HG03060 (cell line): ENCODE measurements at regions not wholly inside any gene's neighbourhood (a gene's known extent, or its start where the extent isn't known, plus 50 kb on each side); places are given as distances from the start of the nearest gene placed in this dataset.
"Not testable (repeated sequence)": the region's sequence is repeated elsewhere in the genome, so short reads cannot be mapped to it uniquely, and the experiment has no call there.

Experiments used
- ATAC-seq: cut with Tn5 transposase; IDR thresholded peaks from one replicate; pipeline ENCODE4 v1.9.1; 2021; ENCODE audit warnings: low read depth, moderate number of reproducible peaks; ENCODE audit not compliant: unreplicated experiment

DNA sequence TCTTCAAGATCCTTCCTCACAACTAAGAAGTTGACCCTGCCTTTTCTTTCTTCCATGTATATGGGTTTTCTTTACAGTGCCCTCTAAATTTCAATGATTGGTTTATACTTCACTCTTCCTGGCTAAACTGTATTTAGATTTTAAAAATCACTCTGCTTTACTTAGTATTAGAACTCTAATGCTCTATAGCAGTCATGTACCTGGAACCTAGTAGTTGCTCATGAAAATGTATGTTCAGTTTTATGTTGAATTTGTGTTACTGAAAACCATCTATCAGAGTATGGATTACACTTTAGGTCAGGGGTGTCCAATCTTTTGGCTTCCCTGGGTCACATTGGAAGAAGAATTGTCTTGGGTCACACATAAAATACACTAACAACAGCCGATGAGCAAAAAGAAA, 1024.3 kb downstream of the NR2F1-AS1 start:
- ATAC-seq: no peak

DNA sequence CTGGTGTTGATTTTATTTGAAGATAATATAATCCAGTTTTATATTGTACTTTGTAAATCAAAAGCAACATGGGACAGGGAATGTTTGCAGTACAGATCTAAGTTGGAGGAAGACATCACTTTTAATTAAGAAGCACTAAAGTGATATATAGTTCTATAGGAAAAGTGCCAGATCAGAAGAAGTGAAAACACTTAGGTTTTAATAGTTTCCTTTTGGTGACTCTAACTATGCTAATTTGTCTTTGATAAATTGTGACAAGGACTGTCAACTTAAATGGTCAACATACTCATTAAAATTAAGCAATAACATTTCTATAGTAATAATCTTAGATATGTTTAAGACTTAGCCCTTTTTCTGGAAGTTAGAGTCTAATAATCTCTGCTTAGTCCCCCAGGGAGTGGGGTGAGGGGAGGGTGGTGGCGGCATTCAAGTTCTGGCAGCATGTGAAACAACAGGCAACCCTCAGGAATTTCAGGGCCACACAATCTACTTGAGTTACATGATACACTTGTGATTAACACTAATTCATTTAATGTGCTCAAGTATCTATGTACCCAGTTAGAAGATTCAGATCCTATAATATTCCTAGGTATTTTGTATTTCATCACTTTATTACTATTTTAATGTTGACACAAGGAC, 1026.5 kb downstream of the NR2F1-AS1 start:
- no peak for ATAC-seq

DNA sequence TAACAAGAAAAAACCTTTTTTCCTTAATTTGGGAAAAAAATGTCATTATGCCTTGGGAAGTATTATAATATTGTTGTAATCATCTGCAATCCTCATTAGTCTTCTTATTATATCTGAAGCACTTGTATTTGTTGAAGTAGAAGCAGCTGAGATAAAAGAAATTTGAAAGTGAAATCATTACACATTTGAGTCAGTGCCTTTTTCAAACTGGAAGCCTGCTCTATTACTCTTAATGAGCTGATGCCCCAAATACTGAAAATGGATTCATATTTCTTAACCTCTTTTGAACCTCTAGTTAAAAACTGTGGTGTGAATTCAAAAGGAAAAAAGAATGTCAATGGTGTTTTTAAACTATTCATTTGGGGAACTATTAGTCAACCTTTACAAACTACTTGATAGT, 1027.7 kb downstream of the NR2F1-AS1 start:
- ATAC-seq: no peak

DNA sequence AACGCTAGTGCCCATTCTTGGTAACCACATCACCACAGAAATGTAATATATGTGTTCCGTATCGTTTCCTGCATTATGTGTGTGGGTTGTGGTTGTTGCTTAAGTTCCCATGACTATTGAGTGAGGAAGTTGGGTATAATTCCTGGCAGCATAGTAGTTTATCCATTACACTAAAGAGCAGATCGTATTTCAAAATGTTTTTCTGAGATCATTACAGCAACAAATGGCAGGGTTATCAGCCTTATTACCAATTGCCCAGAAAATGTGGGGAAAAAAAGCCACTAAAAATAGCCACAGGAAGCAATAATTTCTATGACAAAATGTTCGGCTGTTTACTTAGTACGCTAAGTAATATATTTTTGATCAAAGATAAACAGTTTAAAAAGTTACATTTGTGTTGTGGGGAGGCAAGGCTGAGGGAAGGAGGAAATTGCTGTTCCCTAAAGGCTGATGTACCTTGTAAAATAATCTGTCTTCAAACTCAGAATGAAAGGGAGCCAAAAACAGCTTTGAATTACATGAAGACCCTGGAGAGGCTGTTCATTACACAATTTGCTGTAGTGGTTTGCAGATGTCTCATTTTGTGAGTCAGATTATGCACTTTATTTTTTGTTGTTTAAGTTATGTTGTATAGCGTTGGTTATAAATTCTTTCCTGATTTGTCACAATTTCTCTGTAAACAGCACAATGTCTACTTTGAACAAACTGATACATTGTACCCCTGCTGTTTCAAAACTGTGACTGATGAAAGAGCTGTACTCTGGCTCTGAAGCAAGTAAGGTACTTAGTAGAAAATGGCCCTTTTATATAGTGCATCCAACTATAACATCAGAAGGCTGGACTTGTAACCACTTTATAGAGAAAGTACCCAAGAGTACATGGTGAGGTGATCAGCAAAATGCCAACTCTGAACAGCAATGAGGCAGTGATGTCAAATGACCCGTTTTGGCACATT, 1028.5 kb downstream of the NR2F1-AS1 start:
- no peak for ATAC-seq

DNA sequence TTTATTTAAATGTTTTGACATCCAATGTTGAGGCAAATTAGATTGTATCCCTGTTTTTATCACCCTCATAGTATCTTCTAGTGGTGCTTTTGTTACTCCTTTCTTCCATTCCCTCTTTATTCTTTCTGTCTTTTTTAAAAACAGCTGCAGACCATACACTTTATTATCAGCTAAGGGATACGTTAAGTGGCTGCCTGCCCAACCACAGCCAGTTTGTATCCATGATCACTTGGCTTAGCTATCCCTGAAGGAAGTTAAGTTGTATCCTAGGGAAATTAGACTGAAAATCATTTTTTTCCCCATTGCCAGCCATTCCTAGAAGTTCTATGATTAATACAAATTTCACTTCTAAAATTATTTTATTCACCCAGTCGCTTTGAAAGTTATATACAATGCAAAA, 1032.7 kb downstream of the NR2F1-AS1 start:
- no peak for ATAC-seq

DNA sequence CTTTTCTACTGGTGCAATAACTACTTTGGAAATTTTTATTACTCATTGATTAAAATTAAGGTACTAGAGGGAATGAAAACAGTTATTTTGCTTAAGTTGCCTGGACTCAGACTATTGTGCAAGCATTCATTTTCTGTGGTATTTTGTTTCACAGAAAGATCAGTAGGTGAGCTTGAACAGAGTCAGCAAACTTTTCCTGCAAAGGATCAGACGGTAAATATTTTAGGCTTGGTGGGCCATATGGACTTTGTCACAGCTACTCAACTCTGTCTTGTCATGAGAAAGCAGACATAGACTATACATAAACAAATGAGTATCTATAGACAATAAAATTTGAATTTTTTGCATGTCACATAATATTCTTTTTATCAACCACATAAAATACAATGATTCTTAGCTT, 1036.4 kb downstream of the NR2F1-AS1 start:
- ATAC-seq: no peak

DNA sequence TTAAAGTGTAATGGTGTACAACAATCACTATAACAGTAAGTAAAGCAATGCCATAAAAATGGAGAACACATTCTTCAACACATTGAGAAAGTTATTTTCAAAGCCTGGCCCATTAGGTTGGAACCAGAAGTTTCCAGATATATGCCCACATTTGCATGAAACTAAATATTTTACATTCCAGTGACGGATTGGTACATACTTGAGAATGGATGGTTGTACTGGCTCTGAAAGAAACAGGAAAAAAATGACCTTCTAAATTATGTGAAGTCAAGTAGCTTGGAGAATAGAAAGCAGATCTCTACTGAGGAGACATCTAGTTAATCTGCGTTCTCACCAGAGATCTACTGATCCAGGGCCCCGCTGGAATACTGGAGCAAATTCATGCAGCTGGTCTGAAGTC, 1037.0 kb downstream of the NR2F1-AS1 start:
- ATAC-seq: no peak

DNA sequence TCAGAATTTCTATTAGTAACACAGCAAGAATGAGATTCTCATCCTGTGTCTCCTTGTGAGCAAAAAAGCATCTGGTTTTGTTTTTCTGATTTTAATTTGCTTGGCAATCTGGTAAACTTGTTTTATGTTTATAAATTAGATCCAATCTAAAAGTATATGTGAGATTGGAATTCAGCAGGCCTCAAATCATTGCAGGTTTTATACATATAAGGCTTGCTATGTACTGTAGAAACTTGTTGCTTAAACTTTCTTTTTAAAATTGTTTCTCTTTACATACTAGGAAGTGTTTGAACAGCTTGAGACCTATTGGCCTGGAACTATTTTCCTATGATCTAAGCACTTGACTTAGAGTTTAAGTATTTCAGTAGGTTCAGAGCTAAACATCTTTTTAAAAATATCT, 1037.8 kb downstream of the NR2F1-AS1 start:
- ATAC-seq: no peak

DNA sequence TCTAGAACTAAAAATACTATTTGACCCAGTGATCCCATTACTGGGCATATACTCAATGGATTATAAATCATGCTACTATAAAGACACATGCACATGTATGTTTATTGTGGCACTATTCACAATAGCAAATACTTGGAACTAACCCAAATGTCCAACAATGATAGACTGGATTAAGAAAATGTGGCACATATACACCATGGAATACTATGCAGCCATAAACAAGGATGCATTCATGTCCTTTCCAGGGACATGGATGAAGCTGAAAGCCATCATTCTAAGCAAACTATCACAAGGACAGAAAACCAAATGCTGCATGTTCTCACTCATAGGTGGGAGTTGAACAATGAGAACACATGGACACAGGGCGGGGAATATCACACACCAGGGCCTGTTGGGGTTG, 1039.0 kb downstream of the NR2F1-AS1 start:
- not testable (repeated sequence) for ATAC-seq

DNA sequence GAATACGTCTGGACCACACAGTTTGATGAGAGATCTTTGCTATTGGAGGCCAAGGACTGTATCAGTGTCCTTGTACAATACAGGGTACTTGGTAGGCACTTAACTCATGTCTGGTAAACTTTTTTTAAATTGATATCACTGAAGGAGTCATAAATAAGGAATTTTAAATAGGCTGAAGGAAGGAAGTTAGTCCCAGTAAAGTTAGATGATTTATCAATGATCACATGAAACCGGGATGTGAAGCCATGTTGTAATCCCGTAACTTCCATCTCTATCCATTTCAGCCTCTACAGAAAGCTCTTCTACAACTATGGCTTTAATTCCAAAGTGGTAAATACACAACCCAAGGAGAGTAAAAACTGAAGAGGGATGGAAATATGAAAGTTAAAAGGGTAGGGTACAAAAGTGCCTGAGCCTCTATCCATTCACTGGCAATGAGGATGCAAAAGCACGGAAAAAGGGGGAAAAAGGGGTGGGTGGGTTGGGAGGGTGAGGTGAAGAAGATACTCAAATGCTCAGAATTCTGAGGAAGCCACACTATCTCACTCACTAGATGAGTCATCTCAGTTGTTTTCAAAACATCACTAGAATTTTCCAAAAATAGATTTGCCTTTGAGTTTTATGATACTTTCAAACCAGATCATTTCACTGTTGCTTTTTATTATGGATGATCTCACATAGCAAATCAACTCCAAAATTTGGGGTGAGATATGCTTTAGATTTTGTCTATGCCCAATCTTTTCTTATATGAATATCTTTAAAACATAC, 1053.5 kb downstream of the NR2F1-AS1 start:
- ATAC-seq: peak; percentile 74

DNA sequence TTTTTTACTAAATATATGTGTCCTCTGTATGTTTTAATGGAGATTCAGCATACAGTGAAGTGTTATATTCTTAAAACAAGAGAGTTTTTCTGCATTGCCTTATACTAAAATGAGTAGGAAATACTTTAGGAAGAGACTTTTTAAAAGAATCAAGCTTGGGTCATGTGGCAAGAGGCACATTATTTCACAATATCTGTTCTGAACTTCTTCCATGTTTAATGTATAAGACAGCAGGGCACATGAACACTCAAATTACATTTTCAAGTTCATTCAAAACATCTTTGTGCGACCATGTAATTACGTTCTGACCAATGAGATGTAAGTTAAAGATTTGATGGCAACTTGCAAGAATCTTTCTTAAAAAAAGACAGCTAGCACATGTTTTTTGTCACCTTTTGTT, 1055.9 kb downstream of the NR2F1-AS1 start:
- no peak for ATAC-seq

DNA sequence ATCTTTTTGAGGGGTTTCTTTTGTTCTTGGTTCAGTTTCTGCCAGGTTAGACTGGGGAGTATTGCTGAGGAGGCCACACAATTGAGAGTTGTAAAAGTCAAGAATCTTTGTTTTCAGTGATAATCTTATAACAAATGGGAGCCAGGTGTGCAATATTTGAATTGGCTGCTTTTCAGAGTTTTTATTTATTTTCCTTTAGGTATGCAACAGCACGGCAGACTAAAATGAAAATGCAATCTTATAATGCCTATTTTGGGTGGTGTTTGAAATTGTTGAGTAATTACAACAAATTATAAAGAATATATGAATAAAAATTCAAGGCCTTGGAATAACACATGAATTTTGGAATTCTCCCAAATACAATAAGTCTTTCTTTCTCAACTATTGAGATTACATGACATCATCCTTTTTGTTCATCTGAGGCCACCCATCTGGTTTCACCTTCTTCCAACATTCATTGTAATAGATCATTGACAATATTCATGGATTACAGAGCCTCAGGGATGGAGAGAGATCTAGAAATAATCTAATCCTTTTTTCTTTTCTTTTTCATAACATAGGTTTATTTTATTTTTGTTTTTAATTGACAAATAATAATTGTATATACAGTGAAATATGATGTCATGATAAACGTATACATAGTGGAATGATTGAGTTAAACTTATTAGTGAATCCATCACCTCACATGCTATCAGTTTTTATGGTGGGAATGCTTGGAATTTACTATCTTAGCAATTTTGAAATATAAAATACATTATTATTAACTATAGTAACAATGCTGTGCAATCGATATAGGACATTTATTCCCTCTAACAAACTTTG, 1061.0 kb downstream of the NR2F1-AS1 start:
- no peak for ATAC-seq

DNA sequence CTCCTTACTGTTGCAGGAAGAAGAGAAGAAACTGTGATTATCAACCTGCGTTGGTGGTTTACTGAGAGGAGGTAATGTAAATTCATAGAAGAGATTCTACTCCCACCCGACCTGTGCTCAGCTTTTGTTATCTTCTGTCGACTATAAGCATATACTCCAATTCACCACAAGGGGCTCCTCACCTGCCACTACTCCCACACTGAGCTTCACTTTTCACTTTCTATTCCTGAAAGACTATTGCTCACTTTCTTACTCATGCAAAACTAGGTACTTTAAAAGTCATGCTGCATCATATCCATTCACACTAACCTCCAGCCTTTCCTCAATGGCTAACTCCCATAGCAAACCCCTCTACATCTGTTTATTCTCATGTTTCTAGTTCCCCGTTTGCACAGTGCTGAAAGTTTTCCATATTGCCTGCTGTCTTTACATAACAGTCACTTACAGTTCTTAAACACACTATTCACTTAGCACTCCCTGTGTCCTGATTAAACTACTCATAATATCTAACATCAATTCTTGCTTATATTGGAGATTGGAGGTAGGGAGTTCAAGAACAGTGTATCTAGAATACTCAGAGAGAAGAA, 1062.6 kb downstream of the NR2F1-AS1 start:
- ATAC-seq: peak; percentile 95

DNA sequence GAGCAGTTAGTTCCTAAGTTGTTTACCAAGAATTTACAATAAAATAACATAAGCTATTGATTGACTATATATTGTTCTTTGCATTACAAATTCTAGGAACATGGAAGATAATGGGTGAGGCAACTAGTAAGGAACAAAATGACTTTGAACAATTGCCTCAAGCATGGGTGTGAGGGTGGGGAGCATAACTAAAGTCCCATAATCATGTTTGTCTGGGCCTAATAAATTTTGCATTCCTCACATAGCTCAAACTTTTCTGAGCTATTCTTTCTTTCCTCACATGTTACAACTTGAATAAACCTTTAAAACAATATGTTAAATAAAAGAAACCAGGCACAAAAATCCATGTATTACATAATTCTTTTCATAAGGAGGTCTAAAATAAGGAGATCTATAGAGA, 1066.1 kb downstream of the NR2F1-AS1 start:
- no peak for ATAC-seq

DNA sequence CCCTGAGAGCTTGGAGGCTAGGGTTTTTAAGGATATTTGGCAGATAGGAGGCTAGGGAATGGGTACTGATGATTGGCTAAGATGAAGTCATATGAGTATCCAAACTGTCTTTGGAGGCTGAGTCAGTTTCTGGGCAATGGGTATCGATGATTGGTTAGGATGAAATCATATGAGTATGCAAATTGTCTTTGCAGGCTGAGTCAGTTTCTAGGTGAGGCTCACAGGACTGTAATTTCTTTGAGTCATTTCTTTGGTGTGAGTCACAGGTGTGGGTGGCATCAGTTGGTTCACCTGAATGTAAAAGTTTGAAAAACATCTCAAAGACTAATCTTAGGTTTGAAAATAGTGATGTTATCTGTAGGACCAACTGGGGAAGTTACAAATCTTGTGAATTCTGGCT, 1068.0 kb downstream of the NR2F1-AS1 start:
- no peak for ATAC-seq

DNA sequence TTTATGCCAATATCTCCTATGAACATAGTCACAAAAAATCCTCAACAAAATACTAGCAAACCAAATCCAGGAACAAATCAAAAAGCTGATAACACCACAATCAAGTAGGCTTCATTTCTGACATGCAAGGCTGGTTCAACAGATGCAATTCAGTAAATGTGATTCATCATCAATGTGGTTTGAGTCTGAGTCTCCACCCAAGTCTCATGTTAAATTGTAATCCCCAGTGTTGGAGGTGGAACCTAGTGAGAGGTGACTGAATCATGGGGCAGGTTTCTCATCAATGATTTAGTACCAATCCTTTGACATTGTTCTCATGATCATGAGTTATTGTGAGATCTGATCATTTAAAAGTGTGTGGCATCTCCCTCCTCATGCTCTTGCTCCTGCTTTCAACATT, 1072.7 kb downstream of the NR2F1-AS1 start:
- ATAC-seq: no peak

DNA sequence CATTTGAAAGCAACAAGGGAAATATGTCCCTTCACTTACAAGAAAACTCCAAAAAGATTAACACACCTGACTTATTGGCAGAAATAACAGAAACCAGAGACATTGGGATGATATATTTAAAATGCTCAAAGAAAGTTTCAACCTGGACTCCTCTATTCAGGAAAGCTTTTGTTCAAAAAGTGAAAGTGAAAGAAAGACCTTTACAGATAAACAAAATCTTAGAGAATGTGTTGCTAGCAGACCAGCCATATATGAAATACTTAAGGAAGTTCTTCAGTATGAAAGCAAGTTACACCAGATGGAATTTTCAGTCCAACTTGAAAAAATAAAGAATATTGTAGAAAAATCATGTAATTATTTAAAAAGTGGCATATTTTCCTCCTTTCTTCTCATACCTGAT, 1075.1 kb downstream of the NR2F1-AS1 start:
- ATAC-seq: no peak

DNA sequence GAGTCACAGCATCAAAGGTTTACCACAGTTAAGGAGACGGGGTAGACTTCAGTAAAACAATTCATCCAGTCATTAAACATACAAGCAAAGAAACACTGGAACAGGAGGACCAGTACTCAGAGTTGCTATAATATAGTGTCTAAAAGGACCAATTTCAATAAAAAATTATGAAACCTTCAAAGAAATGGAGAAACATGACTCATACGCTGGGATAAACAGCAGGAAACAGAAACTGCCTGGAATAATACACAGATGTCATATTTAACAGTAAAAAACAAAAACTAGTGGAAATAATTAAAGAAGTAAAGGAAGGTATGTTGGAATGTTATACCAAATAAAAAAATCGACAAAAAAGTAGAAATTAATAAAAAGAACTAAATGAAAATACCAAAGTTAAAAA, 1075.9 kb downstream of the NR2F1-AS1 start:
- no peak for ATAC-seq

DNA sequence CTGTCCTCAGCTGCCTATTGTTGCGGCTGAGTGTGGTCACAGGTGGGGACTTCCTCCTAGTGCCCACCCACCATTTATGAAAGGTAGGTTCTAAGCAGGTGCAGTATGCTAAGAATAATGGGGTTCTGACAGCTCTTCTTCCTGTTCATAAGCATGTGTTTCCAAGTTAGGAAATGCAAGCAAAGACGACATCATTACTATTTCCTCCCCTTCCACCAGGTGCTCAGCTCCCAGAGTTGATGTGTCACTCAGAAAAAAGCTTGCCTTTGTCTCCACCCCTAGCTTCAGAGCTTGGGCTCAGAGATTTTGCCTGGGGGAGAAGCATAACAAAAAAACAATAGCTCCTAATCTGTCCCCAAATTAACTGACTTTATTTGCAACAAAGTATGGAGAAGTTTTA, 1076.7 kb downstream of the NR2F1-AS1 start:
- no peak for ATAC-seq

DNA sequence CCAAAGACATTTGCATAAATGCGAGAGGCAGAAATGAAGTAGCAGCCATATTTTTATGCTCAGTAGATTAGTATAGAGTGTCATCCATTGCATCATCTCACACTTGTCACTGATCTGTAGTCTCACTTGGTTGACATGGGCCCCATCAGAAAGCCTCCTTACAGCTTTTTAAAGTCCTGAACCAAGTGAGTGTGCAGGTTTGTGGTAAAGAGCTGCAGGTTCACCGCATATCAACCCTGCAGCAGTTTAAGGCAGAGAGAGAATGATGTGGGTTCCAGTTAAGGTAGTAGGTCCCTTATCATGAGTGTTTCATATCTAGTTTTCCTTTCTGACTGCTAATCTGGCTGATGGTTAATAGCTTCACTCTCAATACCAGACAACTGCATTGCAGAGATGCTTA, 1080.3 kb downstream of the NR2F1-AS1 start:
- ATAC-seq: no peak
